MCF 10A (cell line): ENCODE measurements at regions not wholly inside any gene's neighbourhood (a gene's known extent, or its start where the extent isn't known, plus 50 kb on each side); places are given as distances from the start of the nearest gene placed in this dataset.

ENCODE experiments used
- BruUV-seq: library from RNA; stranded (reverse); fragments of 400-500 nt; replicated peaks from 2 replicates; lab custom pipeline; 2021; lab: Mats Ljungman, UMichigan
- CTCF ChIA-PET: fragments of 300-600 bp; sonication (Branson Sonifier 250); formaldehyde crosslinking; extraction: SDS; loops from one replicate; lab custom pipeline; 2021; ENCODE audit warnings: antibody characterized with exemption, inconsistent platforms; lab: Yijun Ruan, JAX
- POLR2A ChIA-PET: fragments of 300-600, 350-650 bp; sonication (Branson Sonifier 250); formaldehyde crosslinking; extraction: SDS; loops from one replicate; lab custom pipeline; 2020; ENCODE audit warnings: antibody characterized with exemption, inconsistent platforms; lab: Yijun Ruan, JAX
- DNase-seq: peaks from one replicate; pipeline ENCODE4 v3.0.0-alpha.2; 2018; ENCODE audit not compliant: unreplicated experiment
- H3K27ac Mint-ChIP-seq: one replicate; pipeline ENCODE4 v1.8.0; 2022; ENCODE audit warnings: mild to moderate bottlenecking, low read depth, mixed read lengths; ENCODE audit not compliant: unreplicated experiment
- H3K27me3 Mint-ChIP-seq: one replicate; pipeline ENCODE4 v1.8.0; 2022; ENCODE audit warnings: mixed read lengths; ENCODE audit not compliant: insufficient read depth, unreplicated experiment
- H3K36me3 Mint-ChIP-seq: one replicate; pipeline ENCODE4 v1.8.0; 2022; ENCODE audit warnings: mild to moderate bottlenecking, moderate library complexity, mixed read lengths; ENCODE audit not compliant: insufficient read depth, unreplicated experiment
- H3K4me1 Mint-ChIP-seq: one replicate; pipeline ENCODE4 v1.8.0; 2022; ENCODE audit warnings: mixed read lengths; ENCODE audit not compliant: insufficient read depth, unreplicated experiment
- H3K4me3 Mint-ChIP-seq: one replicate; pipeline ENCODE4 v1.8.0; 2022; ENCODE audit warnings: mild to moderate bottlenecking, moderate library complexity, mixed read lengths; ENCODE audit not compliant: unreplicated experiment
- H3K9me3 Mint-ChIP-seq: one replicate; pipeline ENCODE4 v1.8.0; 2022; ENCODE audit warnings: mixed read lengths; ENCODE audit not compliant: unreplicated experiment
- CTCF ChIP-seq: fragments of 200-600 bp; IDR thresholded peaks from one replicate; pipeline ENCODE4 v1.8.0; 2022; ENCODE audit warnings: antibody characterized with exemption, mild to moderate bottlenecking; ENCODE audit not compliant: unreplicated experiment
- intact Hi-C: fragments of 100-400 bp; cut with micrococcal nuclease; formaldehyde crosslinking; loops from 2 replicates; pipeline ENCODE4 v1.14.1; 2022

DNA sequence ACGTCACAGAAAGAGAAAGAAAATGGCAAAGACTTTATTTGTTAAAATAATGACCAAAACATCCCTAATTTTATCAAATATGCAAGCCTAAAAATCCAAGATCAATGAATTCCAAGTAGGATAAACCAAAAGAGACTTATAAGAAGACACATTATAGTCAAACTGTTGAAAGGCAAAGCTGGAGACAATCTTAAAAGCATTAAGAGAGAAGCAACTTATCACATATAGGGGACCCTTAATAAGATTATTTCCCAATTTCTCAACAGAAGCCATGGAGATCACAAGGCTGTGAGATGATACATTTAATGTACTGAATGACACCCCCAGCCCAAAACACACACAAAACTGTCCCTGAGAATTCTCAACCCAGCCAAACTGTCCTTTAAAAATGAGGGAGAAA lies 228.7 kb downstream of the COG6 start:
- peaks cover 17% of the 10 kb centered on the region for H3K9me3 Mint-ChIP-seq
- H3K27ac Mint-ChIP-seq: no peak overlapping the region
- DNase-seq: no peak
- no peak overlapping the region for H3K4me3 Mint-ChIP-seq
- no peak for TF ChIP-seq CTCF
- BruUV-seq: no TSS peak
- H3K27me3 Mint-ChIP-seq: no peaks in the 10 kb centered on the region
- H3K4me1 Mint-ChIP-seq: peaks cover 6% of the 10 kb centered on the region
- CTCF ChIA-PET: interaction anchor here (0.6 kb wide), 1 partner anchor 589 kb away, joined by 5 read pairs; no protein-coding TSS in a partner anchor
- POLR2A ChIA-PET: no interaction called here
- intact Hi-C loops: no loop called here
- peaks cover 5% of the 10 kb centered on the region for H3K36me3 Mint-ChIP-seq

DNA sequence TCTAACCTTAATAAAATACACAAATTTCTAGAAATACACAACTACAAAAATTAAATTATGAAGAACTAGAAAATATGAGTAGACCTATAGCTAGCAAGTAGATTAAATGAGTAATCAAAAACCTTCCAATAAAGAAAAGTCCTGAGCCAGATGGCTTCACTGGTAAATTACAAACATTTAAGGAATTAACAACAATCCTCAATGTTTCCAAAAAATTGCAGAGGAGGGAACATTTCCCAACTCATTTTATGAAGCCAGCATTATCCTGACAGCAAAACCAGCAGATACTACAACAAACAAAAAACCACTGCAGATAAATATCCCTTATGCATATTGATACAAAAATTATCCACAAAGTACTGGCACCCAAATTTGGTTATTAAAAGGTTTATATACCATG lies 230.9 kb downstream of the COG6 start:
- Mint-ChIP-seq H3K4me1 (peaks cover 6% of the 10 kb centered on the region), H3K9me3 (peaks cover 17% of the 10 kb centered on the region)

GRCh38 chr13:39887387-39887786 lies 231.9 kb downstream of the COG6 start:
- Mint-ChIP-seq H3K27ac (no peak overlapping the region), H3K27me3 (no peaks in the 10 kb centered on the region), H3K4me3 (no peak overlapping the region), H3K4me1 (no peaks in the 10 kb centered on the region), H3K36me3 (peaks cover 2% of the 10 kb centered on the region), H3K9me3 (peaks cover 10% of the 10 kb centered on the region)
- BruUV-seq: no TSS peak
- CTCF ChIA-PET: interaction anchor here (0.7 kb wide), 1 partner anchor 53 kb away, joined by 10 read pairs; no protein-coding TSS in a partner anchor
- no peak for TF ChIP-seq CTCF
- intact Hi-C loops: no loop called here
- POLR2A ChIA-PET: no interaction called here
- no peak for DNase-seq

More for the DNA sequence above, 230.9 kb downstream of the COG6 start:
- no peak for TF ChIP-seq CTCF
- Mint-ChIP-seq H3K4me3 (no peak overlapping the region), H3K27ac (no peak overlapping the region), H3K27me3 (no peaks in the 10 kb centered on the region), H3K36me3 (peaks cover 5% of the 10 kb centered on the region)
- POLR2A ChIA-PET: no interaction called here
- no TSS peak for BruUV-seq
- CTCF ChIA-PET: no interaction called here
- DNase-seq: no peak
- intact Hi-C loops: no loop called here

DNA sequence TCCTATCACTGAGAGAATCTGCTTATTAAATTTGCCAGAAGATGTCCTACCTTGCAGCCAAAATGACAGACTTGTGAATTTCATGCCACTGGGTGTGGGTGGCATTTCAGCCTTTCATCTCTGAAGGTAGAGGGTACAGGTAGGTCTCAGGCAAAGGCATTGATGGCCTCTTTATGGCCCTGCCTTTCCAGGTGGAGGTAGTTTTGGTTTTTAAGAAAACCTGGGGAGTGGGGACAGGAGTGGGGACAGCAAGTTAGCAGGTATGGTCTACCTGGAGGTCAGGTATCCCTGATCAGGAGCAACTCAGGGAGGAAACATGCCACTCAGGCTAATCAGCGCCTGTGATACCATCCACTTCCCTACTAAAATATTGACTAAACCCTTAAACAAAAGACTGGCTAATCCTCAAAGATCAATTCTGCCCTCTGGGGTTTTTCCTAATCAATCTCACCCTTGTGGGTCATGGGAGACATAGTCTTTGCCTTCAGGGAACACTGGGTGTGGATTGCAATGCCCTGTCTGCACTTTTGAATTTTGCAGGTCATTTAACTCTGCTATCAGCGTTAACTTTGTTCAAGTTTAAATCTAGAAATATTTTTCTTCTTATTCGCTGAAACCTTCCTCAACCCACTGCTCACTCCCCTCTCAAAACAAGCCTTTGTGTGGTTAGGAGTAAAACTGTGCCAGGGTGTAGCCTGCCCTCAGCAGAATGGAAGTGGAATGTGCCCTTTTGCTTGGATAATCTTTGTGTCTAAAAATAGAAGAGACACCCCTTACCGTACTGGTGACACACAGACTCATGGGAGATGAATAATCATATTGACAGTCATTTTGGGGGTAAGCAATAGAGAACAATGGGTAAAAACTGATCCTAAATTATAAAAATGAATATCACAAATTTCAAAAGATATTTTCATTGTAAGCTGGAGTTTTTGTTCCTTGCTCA lies 233.7 kb downstream of the COG6 start:
- H3K27ac Mint-ChIP-seq: no peak overlapping the region
- no peaks in the 10 kb centered on the region for H3K36me3 Mint-ChIP-seq
- ChIA-PET CTCF (interaction anchor here (0.7 kb wide), 1 partner anchor 119 kb away, joined by 3 read pairs; no protein-coding TSS in a partner anchor), POLR2A (no interaction called here)
- H3K27me3 Mint-ChIP-seq: no peaks in the 10 kb centered on the region
- DNase-seq: peak; percentile 0
- intact Hi-C loops: no loop called here
- H3K9me3 Mint-ChIP-seq: peaks cover 1% of the 10 kb centered on the region
- H3K4me3 Mint-ChIP-seq: no peak overlapping the region
- no TSS peak for BruUV-seq
- no peaks in the 10 kb centered on the region for H3K4me1 Mint-ChIP-seq
- TF ChIP-seq CTCF: no peak
